ENCODE measurements at regions not wholly inside any gene's neighbourhood (a gene's known extent, or its start where the extent isn't known, plus 50 kb on each side); places are given as distances from the start of the nearest gene placed in this dataset.

- TF ChIP-seq CTCF (IDR thresholded peaks at IDR 0.05; ENCODE audit: low read depth, low read length), result no peak
- no peak for TF ChIP-seq EZH2phosphoT487 (IDR thresholded peaks at IDR 0.05; ENCODE audit: low read depth)
These were observed 484.1 kb upstream of the NFIA start for GRCh38 chr1:60598041-60598910.

Data from OCI-LY3 (cell line).